ENCODE measurements at regions not wholly inside any gene's neighbourhood (a gene's known extent, or its start where the extent isn't known, plus 50 kb on each side); places are given as distances from the start of the nearest gene placed in this dataset.

GRCh38 chr18:78510636-78511035 is 469.0 kb upstream of the SALL3 start:
- TF ChIP-seq CTCF (IDR thresholded peaks at IDR 0.05) (no peak), POLR2A (IDR thresholded peaks at IDR 0.05) (no peak)
